SHP77 (cell line): ENCODE measurements at regions not wholly inside any gene's neighbourhood (a gene's known extent, or its start where the extent isn't known, plus 50 kb on each side); places are given as distances from the start of the nearest gene placed in this dataset.
"Not testable (repeated sequence)": the region's sequence is repeated elsewhere in the genome, so short reads cannot be mapped to it uniquely, and the experiment has no call there.

ENCODE experiments used
- DNase-seq, 2 experiments: peaks; one replicate each; lab custom pipeline; 2025; lab: John Stamatoyannopoulos, UW

GRCh38 chr17:37829592-37830123 is 84.8 kb upstream of the HNF1B start:
- DNase-seq: no peak

GRCh38 chr17:37828651-37829124 is 83.8 kb upstream of the HNF1B start:
- DNase-seq: no peak

GRCh38 chr17:37827905-37828650 is 83.2 kb upstream of the HNF1B start:
- no peak for DNase-seq

GRCh38 chr17:37826497-37827430 is 81.9 kb upstream of the HNF1B start:
- no peak for DNase-seq

GRCh38 chr17:37825851-37826250 is 81.0 kb upstream of the HNF1B start:
- DNase-seq: no peak

- DNase-seq: no peak
Measured at GRCh38 chr17:37824534-37825485, 80.0 kb upstream of the HNF1B start.

GRCh38 chr17:37823996-37824395 is 79.1 kb upstream of the HNF1B start:
- no peak for DNase-seq

- no peak for DNase-seq
Measured at GRCh38 chr17:37820995-37821713, 76.3 kb upstream of the HNF1B start.

GRCh38 chr17:37820313-37820994 is 75.6 kb upstream of the HNF1B start:
- DNase-seq: no peak

- peak in 1 of 2 experiments; percentile 22 for DNase-seq
Measured at GRCh38 chr17:37818689-37819088, 73.8 kb upstream of the HNF1B start.

- DNase-seq: no peak
Measured at GRCh38 chr17:37816950-37817349, 72.1 kb upstream of the HNF1B start.

GRCh38 chr17:37815536-37815935 is 70.7 kb upstream of the HNF1B start:
- no peak for DNase-seq

GRCh38 chr17:37813751-37814150 is 68.9 kb upstream of the HNF1B start:
- no peak for DNase-seq

- not testable (repeated sequence) for DNase-seq
Measured at GRCh38 chr17:37808846-37809245, 64.0 kb upstream of the HNF1B start.

GRCh38 chr17:37802712-37803416 is 58.0 kb upstream of the HNF1B start:
- no peak for DNase-seq

GRCh38 chr17:37802061-37802595 is 57.3 kb upstream of the HNF1B start:
- DNase-seq: no peak

- DNase-seq: no peak
Measured at GRCh38 chr17:37801171-37801570, 56.3 kb upstream of the HNF1B start.

GRCh38 chr17:37797206-37797605 is 52.3 kb upstream of the HNF1B start:
- no peak for DNase-seq

- DNase-seq: no peak
Measured at GRCh38 chr17:37796076-37796475, 51.2 kb upstream of the HNF1B start.
